NOMO-1 (cell line): ENCODE measurements at regions not wholly inside any gene's neighbourhood (a gene's known extent, or its start where the extent isn't known, plus 50 kb on each side); places are given as distances from the start of the nearest gene placed in this dataset.
A peak's percentile ranks its signal among the peaks of the same experiment; 100 is the strongest.
"Not testable (repeated sequence)": the region's sequence is repeated elsewhere in the genome, so short reads cannot be mapped to it uniquely, and the experiment has no call there.

Experiments
- DNase-seq, 2 experiments: peaks; one replicate each; lab custom pipeline; 2025; ENCODE audit not compliant: unreplicated experiment in 2 of 2; lab: John Stamatoyannopoulos, UW

DNA sequence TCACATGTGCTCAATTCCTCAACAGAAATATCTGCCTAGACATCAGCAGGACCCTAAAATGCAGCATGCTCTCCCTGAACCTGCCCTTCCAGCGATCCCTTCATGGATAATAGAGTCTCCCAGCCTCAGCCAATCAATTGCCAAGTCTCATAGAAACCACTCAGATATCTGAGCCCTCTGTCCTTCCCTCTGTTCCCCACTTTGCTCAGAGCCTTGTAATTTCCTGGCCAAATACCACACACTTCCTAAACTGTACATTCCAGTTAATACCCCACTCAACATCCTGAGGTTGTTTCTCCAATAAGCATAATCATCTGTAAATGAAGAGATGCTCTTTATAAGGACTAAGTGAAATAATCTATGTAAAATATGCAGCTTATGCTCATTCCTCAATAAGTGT, 59.3 kb upstream of the PTGFRN start:
- no peak for DNase-seq

- not testable (repeated sequence) for DNase-seq
These were observed 58.5 kb upstream of the PTGFRN start for GRCh38 chr1:116851189-116851588.

DNA sequence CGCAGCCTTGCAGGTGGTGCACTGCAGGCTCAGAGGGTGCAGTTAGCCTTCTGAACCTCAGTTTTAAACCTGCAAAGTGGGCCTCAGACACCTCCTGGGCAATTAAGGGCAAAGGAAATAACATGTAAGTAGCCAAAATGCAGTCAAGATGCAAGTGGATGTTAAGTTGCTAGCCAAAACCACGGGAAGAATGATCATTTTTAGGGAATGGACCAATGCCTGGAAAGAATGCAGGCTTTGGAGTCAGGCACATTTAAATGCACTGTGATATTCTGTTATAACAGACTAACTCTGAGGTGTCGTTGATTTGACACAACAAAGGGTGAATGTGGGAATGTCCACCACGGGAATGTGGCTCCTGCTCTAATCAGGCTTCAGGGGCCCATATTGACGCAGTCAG, 57.9 kb upstream of the PTGFRN start:
- DNase-seq: no peak

DNA sequence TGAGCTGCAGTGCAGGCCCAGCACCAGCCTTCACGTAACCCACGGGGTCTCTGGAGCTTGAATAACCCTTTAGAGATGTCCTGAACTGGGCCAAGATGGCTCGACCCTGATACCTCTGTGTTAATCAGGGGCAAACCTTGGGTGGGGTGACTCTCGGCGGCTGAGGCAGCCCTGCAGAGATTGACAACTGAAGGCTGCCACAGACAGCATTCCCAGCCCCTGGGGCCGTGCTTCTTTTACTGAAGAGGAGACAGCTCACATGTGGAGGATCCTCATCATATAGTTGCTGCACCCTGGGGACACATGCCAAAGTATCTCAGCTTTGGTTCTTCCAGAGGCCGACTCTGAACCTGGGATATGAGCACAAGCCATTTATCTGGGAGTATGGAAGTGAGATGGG, 57.3 kb upstream of the PTGFRN start:
- DNase-seq: no peak

DNA sequence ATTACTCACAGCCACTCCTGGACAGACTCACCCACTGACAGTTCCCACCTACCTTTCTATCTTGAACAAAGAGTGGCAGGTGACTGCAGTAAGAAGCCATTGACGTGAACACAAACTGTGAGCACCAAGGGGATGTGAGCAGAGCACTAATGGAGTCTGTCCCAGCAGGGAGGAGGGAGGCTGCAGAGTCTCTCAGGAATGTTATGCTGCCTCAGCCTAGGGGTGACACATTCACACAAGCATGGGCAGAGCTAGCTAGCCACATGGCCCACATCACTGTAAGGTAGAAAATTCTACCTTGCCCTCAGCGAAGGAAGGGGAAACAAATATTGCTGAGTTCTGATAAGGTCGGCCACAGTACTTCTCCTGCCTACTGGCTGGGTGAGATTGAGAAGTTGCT, 56.8 kb upstream of the PTGFRN start:
- DNase-seq: no peak

GRCh38 chr1:116853680-116854402, 55.9 kb upstream of the PTGFRN start:
- DNase-seq: peak; percentile 53 to 84

DNA sequence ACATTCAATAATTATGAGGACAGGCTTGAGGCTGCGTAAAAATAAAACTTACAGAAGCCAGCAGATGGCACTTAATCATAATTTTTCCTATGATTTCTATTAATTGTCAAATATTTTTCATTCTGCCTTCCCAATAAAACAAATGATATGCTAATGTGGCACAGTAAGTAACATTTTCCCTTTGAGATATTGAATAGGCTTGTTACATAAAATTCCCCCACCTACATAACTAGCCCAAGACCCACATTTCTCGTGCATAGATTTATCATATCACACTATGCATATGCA, 55.4 kb upstream of the PTGFRN start:
- no peak for DNase-seq

DNA sequence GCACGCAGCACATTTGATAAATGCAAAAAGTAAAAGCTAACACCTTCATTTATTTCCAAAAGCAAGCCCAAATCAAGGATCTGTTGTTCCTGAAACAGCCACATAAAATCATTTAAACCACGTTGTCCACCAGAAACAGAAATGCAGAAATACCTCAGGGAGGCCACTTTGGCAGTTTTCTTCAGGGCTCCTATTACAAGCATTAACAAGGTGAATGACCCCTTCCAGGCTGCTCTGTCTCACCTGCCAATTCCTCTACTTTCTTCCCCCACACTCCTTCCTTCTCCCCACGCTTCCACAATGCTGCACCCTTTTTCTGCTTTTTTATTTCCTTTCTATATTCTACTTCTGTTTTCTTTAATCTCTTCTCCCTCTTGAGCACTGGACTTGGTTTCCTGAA, 55.0 kb upstream of the PTGFRN start:
- DNase-seq: peak in 1 of 2 experiments; percentile 15

DNA sequence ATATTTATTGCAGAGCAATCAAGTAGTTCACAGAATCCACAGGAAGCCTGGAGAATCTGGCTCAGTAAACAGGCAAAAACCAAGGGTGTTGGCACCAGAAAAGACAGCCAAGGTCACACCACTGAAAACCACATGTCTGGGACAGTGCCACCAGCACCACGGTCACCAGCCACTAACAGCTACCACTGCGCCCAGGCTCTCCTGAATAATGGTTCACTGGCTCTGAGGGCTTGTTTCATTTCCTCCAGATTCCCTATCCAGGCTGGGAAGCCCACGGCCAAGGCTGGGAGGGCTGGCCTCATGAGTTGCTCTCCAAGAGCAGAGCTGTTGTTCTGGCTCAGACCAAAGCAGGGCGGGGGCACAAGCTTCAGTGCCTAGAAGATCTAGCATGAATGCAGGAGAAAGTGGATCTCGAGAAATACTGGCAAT, 54.5 kb upstream of the PTGFRN start:
- no peak for DNase-seq

DNA sequence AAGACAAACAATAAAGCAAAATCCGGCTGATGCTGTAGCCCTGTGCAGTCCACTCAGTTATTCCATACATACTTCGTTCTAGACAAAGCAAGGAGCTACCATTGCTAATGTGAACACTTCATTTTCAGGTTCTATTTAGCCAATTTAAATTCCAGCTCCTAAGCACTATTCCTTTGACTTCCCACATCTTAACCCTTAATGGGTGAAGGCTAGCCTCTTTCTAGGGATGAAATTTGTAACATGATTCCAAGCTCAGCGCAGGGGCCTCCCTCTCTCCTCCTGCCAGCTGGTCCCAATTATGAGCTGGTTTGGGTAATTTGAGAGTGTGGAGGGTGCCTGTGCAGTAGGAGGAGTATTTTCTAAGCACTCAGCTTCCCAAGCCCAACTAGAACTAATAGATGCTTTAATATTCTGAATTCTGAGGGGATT, 53.9 kb upstream of the PTGFRN start:
- no peak for DNase-seq

DNA sequence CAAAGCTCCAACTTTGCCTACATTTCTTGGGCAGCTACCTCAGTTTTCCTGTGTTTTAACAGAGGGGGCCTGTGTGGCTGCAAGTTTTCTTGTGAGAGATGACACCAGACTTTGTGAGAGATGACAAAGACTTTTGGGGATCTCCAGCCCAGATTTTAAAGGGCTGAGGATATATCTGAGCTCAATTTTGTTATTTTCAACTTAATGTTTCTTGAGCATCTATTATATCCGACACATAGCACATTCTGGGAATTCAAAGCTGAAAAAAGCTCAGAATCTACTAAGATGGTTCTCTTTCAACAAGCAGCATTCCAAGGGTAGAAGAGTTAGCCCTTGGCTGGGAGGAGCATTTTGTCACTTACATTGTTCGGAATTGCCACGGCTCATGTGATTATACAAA, 53.4 kb upstream of the PTGFRN start:
- DNase-seq: no peak

DNA sequence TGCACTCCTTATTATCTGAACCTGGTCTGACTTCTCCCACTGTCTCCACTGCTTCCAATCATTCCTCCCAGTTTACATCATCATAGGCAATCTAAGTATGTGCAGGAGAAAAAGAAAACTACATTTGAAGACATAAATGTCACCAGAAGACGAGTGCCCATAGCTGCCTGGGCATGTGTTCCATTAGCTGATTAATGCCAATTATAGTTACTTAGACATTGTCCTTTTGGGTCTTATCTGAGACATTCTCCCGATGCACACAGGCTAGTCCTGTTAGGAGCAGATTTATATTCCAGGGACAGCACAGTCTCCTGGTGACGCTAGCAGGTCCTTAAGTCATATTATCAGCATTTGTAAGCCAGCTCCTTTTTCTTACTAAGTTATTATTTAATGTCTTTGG, 52.6 kb upstream of the PTGFRN start:
- no peak for DNase-seq
